PC-3 (cell line): ENCODE measurements at regions not wholly inside any gene's neighbourhood (a gene's known extent, or its start where the extent isn't known, plus 50 kb on each side); places are given as distances from the start of the nearest gene placed in this dataset.

Source experiments
- CTCF ChIP-seq: fragments of 300-600 bp; sonication (generic); conservative IDR thresholded peaks from 2 replicates; pipeline ENCODE4 v1.5.1; 2017; ENCODE audit warnings: antibody characterized with exemption, low read depth, mild to moderate bottlenecking, low read length
- EZH2 ChIP-seq: fragments of 300-600 bp; sonication (generic); IDR thresholded peaks from one replicate; pipeline ENCODE4 v1.6.1; 2017; ENCODE audit warnings: antibody characterized with exemption, mild to moderate bottlenecking, low read length; ENCODE audit not compliant: unreplicated experiment
- EZH2phosphoT487 ChIP-seq: fragments of 300-600 bp; sonication (generic); IDR thresholded peaks from 2 replicates; pipeline ENCODE4 v1.6.1; 2018; ENCODE audit warnings: mild to moderate bottlenecking, antibody characterized with exemption, low read length, borderline replicate concordance

- TF ChIP-seq CTCF (no peak), EZH2 (no peak), EZH2phosphoT487 (no peak)
These were observed 2257.1 kb upstream of the ACO1 start for GRCh38 chr9:30127371-30127770.
